Pancreas (tissue), 10 donors: ENCODE measurements at regions not wholly inside any gene's neighbourhood (a gene's known extent, or its start where the extent isn't known, plus 50 kb on each side); places are given as distances from the start of the nearest gene placed in this dataset.
"Not testable (repeated sequence)": the region's sequence is repeated elsewhere in the genome, so short reads cannot be mapped to it uniquely, and the experiment has no call there.

Experiments used
- ATAC-seq, 4 donors: fragments of 200-7000 bp; cut with Tn5 transposase; one replicate each; pipeline versions ENCODE4 v1.8.0 to v1.9.1; 2020; ENCODE audit warnings: mild to moderate bottlenecking in 4 of 4, moderate library complexity in 4 of 4
- DNase-seq, 6 donors: peaks; one replicate each; pipeline ENCODE4 v3.0.0-alpha.2; 2020
- FAIRE-seq: peaks from 2 replicates; lab custom pipeline; 2012; peaks lifted over from hg19 to GRCh38; lab: Jason Lieb, UNC
- H3K27ac ChIP-seq, 4 donors: fragments of 200-600 bp; sonication (generic); 1 replicate in 3 of 4; 2 replicates in 1 of 4; pipeline versions ENCODE4 v1.5.0 to v1.8.0; 2020
- H3K27me3 ChIP-seq, 4 donors: fragments of 200-600 bp; one replicate each; pipeline ENCODE4 v1.8.0; 2021
- H3K36me3 ChIP-seq, 3 donors: fragments of 200-600 bp; sonication (generic) in 1 of 3; one replicate each; pipeline versions ENCODE4 v1.5.0 to v1.8.0; 2020 to 2021
- H3K4me1 ChIP-seq, 3 donors: fragments of 200-600 bp; one replicate each; pipeline ENCODE4 v1.8.0; 2021
- H3K4me3 ChIP-seq, 4 donors: fragments of 200-600 bp; sonication (generic) in 2 of 4; one replicate each; pipeline versions ENCODE4 v1.5.0 to v1.8.0; 2020 to 2021
- H3K9me3 ChIP-seq, 4 donors: fragments of 200-600 bp; one replicate each; pipeline ENCODE4 v1.8.0; 2021
- WGBS, 2 donors: extraction: QIAGEN DNeasy Blood & Tissue Kit; methylation state at CpG; one replicate each; pipeline ENCODE4 v1.1.7; 2013; 5-methylcytosine and 5-hydroxymethylcytosine counted together
- intact Hi-C, 3 donors: fragments of 100-400 bp; cut with DNase I; formaldehyde crosslinking; loops; one replicate each; pipeline versions ENCODE4 v1.11.1 to v1.14.2; 2022
- TF ChIP-seq, protein P1 (sequence below), 4 donors: fragments of 200-600 bp; sonication (generic) in 3 of 4; IDR thresholded peaks; one replicate each; pipeline versions ENCODE4 v1.5.0 to v1.8.0; 2021; ENCODE audit warnings: antibody characterized with exemption in 4 of 4
- donor health status: healthy with polysubstance abuse.
- donor health status: DM: no; HTN: no; CAD: no; lungs with moderate emphysema.
- donor health status: DM: no; HTN: no; CAD: no.
- donor health status: control.
- donor health status: control.
- donor health status: Bipolar disorder and iron deficiency.
- donor health status: DM: yes; HTN: yes; CAD: no.
- donor health status: DM: no; HTN: no; CAD: no.
- donor health status: DM: no; HTN: no; CAD: no.
- donor health status: DM: yes; HTN: yes; CAD: no.

DNA sequence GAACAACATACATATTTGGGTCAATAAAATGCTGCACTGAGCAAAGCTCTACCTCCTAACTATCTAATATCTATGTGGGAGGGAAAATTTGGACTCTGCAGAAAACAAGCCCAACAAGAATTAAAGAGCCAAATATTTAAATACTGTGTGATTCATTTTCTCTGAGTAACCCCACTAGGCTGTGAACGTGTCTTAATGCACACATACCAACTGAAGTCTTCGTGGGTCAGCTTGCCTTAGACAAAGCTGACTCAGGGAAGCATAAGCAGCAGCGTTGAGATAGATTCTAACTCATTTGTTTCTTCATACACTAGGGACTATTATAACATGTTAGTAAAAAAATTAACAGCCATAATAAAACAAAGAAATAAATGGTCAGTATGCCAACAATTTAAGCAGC is 114.3 kb downstream of the GJA1 start:
- intact Hi-C loops, result no loop called here
- H3K27ac ChIP-seq, result no peak overlapping the region
- no peaks in the 10 kb centered on the region for H3K36me3 ChIP-seq
- H3K4me1 ChIP-seq, result no peaks in the 10 kb centered on the region
- no peak for FAIRE-seq
- peak in 1 of 4 donors; percentile 52 for ATAC-seq
- no peaks in the 10 kb centered on the region for H3K9me3 ChIP-seq
- 57 to 58% methylated on average over 3 of the region's 3 CpGs for WGBS, 2 donors
- no peak overlapping the region for H3K4me3 ChIP-seq
- TF ChIP-seq, protein P1, sequence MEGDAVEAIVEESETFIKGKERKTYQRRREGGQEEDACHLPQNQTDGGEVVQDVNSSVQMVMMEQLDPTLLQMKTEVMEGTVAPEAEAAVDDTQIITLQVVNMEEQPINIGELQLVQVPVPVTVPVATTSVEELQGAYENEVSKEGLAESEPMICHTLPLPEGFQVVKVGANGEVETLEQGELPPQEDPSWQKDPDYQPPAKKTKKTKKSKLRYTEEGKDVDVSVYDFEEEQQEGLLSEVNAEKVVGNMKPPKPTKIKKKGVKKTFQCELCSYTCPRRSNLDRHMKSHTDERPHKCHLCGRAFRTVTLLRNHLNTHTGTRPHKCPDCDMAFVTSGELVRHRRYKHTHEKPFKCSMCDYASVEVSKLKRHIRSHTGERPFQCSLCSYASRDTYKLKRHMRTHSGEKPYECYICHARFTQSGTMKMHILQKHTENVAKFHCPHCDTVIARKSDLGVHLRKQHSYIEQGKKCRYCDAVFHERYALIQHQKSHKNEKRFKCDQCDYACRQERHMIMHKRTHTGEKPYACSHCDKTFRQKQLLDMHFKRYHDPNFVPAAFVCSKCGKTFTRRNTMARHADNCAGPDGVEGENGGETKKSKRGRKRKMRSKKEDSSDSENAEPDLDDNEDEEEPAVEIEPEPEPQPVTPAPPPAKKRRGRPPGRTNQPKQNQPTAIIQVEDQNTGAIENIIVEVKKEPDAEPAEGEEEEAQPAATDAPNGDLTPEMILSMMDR (IDR thresholded peaks at IDR 0.05), result no peak
- DNase-seq, result no peak
- no peaks in the 10 kb centered on the region for H3K27me3 ChIP-seq

GRCh38 chr6:121550491-121551010 is 115.1 kb downstream of the GJA1 start:
- intact Hi-C loops, result no loop called here
- WGBS, 2 donors, result 90 to 95% methylated on average over 3 of the region's 3 CpGs
- H3K27ac ChIP-seq, result no peak overlapping the region
- DNase-seq, result no peak
- H3K36me3 ChIP-seq, result no peaks in the 10 kb centered on the region
- H3K4me1 ChIP-seq, result no peaks in the 10 kb centered on the region
- TF ChIP-seq, protein P1 (IDR thresholded peaks at IDR 0.05), result no peak
- no peaks in the 10 kb centered on the region for H3K27me3 ChIP-seq
- H3K4me3 ChIP-seq, result no peak overlapping the region
- ATAC-seq, result no peak
- H3K9me3 ChIP-seq, result no peaks in the 10 kb centered on the region
- no peak for FAIRE-seq

DNA sequence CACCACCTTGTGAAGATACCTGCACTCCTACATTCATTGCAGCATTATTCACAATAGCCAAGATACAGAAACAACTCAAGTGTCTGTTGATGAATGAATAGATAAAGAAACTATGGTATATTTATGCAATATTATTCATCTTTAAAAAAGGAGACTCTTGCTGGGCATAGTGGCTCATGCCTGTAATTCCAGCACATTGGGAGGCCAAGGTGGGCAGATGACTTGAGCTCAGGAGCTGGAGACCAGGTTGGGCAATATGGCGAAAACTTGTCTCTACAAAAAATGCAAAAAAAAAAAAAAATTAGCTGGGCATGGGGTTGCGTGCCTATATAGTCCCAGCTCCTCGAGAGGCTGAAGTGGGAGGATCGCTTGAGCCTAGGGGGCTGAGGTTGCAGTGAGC is 119.8 kb downstream of the GJA1 start:
- Histone ChIP-seq H3K9me3 (no peaks in the 10 kb centered on the region), H3K4me1 (no peaks in the 10 kb centered on the region), H3K27me3 (no peaks in the 10 kb centered on the region), H3K36me3 (no peaks in the 10 kb centered on the region), H3K27ac (no peak overlapping the region), H3K4me3 (no peak overlapping the region)
- ATAC-seq, result no peak
- 85 to 92% methylated on average over 4 of the region's 4 CpGs for WGBS, 2 donors
- DNase-seq, result no peak
- intact Hi-C loops, result no loop called here
- no peak for FAIRE-seq
- TF ChIP-seq, protein P1 (IDR thresholded peaks at IDR 0.05), result no peak

- H3K27me3 ChIP-seq, DNase-seq, H3K4me1 ChIP-seq, H3K36me3 ChIP-seq, H3K9me3 ChIP-seq, H3K4me3 ChIP-seq, FAIRE-seq, H3K27ac ChIP-seq, ATAC-seq, intact Hi-C loops: not testable (repeated sequence)
- WGBS, 2 donors, result 76 to 83% methylated on average over 3 of the region's 3 CpGs
Observed at GRCh38 chr6:121556149-121556548, 120.7 kb downstream of the GJA1 start.

DNA sequence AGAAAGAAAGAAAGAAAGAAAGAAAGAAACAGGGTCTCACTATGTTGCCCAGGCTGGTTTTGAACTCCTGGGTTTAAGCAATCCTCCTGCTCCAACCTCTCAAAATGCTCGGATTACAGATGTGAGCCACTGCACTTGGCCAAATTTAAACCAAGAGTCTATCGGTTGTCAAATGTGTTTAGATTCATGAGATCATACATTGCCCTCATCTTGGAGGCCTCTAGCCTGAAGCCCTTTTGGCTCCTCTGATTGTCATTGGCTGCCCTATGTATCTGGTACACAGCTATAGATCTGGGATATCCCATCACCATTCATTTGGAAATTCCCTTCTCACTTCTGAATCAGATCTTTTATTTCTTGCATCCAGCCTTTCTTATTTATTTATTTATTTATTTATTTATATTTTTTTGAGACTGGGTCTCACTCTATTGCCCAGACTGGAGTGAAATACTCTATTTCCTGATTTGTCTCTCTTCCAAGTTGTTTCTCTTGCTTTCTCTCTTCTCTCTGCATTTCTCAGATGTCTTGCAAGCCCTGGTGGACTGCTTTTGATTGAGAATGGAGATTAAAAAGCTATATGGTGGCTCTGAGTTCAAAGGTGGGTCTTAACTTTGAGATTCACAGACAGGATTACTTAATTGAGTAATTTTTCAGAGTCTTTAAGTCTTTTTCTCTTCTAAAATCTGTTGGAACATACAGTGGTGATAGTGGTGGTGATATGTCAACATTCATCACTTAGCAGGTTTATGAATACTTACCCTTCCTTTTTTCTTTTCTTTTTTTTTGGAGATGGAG is 121.9 kb downstream of the GJA1 start:
- H3K4me3 ChIP-seq, result no peak overlapping the region
- no peak overlapping the region for H3K27ac ChIP-seq
- H3K9me3 ChIP-seq, result no peaks in the 10 kb centered on the region
- H3K4me1 ChIP-seq, result no peaks in the 10 kb centered on the region
- no peaks in the 10 kb centered on the region for H3K36me3 ChIP-seq
- TF ChIP-seq, protein P1 (IDR thresholded peaks at IDR 0.05), result no peak
- no peaks in the 10 kb centered on the region for H3K27me3 ChIP-seq
- no peak for ATAC-seq
- no peak for DNase-seq
- no peak for FAIRE-seq
- intact Hi-C loops, result no loop called here
- 90 to 96% methylated on average over 2 of the region's 2 CpGs for WGBS, 2 donors
